Activated CD8-positive, alpha-beta memory T cell treated with anti-CD3 and anti-CD28 coated beads, Interleukin-2, amount 10 ng/mL, durations not matched to agents 7 days and 5 days (primary cell): ENCODE measurements at regions not wholly inside any gene's neighbourhood (a gene's known extent, or its start where the extent isn't known, plus 50 kb on each side); places are given as distances from the start of the nearest gene placed in this dataset.
A peak's percentile ranks its signal among the peaks of the same experiment; 100 is the strongest.

Experiments
- ATAC-seq: fragments of 150-1000 bp; cut with Tn5 transposase; one replicate; pipeline ENCODE4 v1.10.0; 2021; ENCODE audit warnings: moderate library complexity
- CTCF ChIA-PET: fragments of 350-600 bp; sonication (Branson Sonifier 250); formaldehyde crosslinking; loops from one replicate; lab custom pipeline; 2021; ENCODE audit warnings: antibody characterized with exemption; lab: Charles Lee
- DNase-seq: peaks from one replicate; pipeline ENCODE4 v3.0.0-alpha.2; 2020
- H3K27ac Mint-ChIP-seq: one replicate; pipeline ENCODE4 v1.8.0; 2021; ENCODE audit warnings: mild to moderate bottlenecking, mixed read lengths
- H3K27me3 Mint-ChIP-seq: one replicate; pipeline ENCODE4 v1.8.0; 2021; ENCODE audit warnings: mixed read lengths
- H3K36me3 Mint-ChIP-seq: one replicate; pipeline ENCODE4 v1.8.0; 2021; ENCODE audit warnings: mild to moderate bottlenecking, mixed read lengths
- H3K4me1 Mint-ChIP-seq: one replicate; pipeline ENCODE4 v1.8.0; 2021; ENCODE audit warnings: mixed read lengths
- H3K4me3 Mint-ChIP-seq: one replicate; pipeline ENCODE4 v1.8.0; 2021; ENCODE audit warnings: mild to moderate bottlenecking, moderate library complexity, mixed read lengths
- H3K9me3 Mint-ChIP-seq: one replicate; pipeline ENCODE4 v1.8.0; 2022; ENCODE audit warnings: low read depth, mixed read lengths

DNA sequence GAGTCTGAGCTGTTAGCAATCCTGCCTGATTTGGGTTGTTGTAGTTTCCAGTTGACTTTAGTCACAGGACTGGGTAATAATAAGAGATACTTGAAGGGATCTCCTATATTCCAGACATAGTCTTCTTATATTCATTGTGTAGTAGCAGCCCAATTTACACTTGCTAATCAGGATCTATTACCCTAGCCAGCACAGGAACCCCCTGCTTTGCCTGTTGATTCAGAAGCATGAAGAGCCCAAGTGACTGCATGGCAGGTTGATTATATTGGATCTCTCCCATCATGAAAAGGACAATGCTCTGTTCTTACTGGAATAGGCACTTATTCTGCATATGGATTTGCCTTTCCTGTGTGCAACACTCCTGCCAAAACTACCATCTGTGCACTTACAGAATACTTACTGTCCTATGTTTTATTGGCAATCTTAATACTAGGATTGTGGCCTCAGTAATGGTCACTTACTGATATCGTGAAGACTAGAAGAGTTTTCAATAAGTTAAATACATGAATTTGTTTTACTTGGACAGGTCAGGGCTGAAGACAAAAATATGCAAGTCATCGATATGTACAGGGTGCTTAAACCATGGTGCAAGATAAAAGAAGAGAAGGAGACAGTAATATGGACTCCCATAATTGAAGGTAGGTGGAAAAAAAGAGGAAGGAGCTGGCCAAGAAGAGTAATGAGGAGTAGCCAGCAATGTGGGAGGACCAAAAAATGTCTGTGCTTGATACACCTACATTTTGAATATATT is 304.1 kb downstream of the MCTP2 start:
- CTCF ChIA-PET, result no interaction called here
- H3K36me3 Mint-ChIP-seq, result no peaks in the 10 kb centered on the region
- peaks cover 17% of the 10 kb centered on the region for H3K27me3 Mint-ChIP-seq
- no peaks in the 10 kb centered on the region for H3K9me3 Mint-ChIP-seq
- ATAC-seq (no peak), DNase-seq (no peak)
- H3K27ac Mint-ChIP-seq, result no peak overlapping the region
- no peak overlapping the region for H3K4me3 Mint-ChIP-seq
- no peaks in the 10 kb centered on the region for H3K4me1 Mint-ChIP-seq

DNA sequence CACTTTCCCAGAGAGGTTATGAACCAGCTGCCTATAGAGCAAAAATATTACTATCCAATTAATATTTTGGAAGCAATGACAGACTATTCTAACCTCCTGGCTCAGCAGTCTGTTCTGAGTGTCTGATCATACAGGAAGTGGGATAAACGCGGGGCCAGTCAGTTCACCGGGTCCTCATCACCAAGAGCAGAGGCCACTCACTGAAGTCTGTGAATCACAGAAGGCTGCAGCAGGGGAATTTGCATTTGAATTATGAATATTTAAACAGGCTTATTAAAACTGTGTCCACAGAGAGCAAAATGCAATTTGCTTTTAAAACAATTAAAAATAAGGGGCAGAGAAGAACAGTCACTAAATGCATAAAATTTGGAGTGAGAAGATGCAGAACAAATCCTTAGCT is 305.2 kb downstream of the MCTP2 start:
- H3K27ac Mint-ChIP-seq, result no peak overlapping the region
- ATAC-seq, result no peak
- H3K36me3 Mint-ChIP-seq, result no peaks in the 10 kb centered on the region
- H3K9me3 Mint-ChIP-seq, result no peaks in the 10 kb centered on the region
- CTCF ChIA-PET, result no interaction called here
- DNase-seq, result no peak
- no peaks in the 10 kb centered on the region for H3K4me1 Mint-ChIP-seq
- no peak overlapping the region for H3K4me3 Mint-ChIP-seq
- H3K27me3 Mint-ChIP-seq, result peaks cover 17% of the 10 kb centered on the region

DNA sequence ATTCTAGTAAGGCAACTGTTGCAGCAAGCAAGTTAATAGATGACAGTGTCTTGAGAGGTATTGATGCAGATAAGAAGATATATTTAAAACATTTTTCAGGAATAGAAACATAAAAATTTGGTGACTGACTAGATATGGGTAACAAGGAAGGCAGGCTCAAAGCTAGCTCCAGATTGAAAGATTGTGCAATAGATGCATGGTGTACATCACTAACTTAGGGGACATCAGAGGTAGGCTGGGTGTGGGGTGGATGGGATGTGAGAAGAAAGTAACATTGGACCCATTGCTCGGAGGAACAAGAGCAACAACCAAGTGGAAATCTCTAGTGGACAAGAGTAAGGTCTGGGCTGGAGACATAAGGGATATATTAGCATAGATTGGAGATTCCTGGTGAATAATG is 306.9 kb downstream of the MCTP2 start:
- Mint-ChIP-seq H3K36me3 (no peaks in the 10 kb centered on the region), H3K27ac (no peak overlapping the region), H3K4me1 (no peaks in the 10 kb centered on the region), H3K4me3 (no peak overlapping the region), H3K27me3 (peaks cover 17% of the 10 kb centered on the region), H3K9me3 (no peaks in the 10 kb centered on the region)
- DNase-seq, result no peak
- CTCF ChIA-PET, result no interaction called here
- no peak for ATAC-seq

DNA sequence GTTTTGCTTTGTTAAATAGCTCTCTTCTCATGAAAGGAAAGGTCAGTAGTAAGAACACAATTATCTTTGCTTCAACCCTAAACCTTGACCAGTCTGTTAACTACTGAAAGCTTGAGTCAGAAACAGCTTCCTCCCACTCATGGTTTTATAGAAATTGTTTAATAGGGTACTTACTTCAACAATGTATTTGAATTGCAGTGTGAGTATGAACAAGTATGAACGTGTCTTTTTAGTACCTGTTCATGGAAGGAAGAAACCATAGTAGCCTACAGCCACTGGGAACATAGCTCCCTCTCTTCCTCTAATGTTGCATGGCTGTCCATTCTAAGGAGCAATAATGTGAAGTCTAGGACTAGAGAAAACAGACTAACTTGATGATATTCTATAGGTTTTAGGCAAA is 311.0 kb downstream of the MCTP2 start:
- Mint-ChIP-seq H3K4me1 (no peaks in the 10 kb centered on the region), H3K9me3 (no peaks in the 10 kb centered on the region), H3K27me3 (peaks cover 17% of the 10 kb centered on the region), H3K4me3 (no peak overlapping the region), H3K27ac (no peak overlapping the region), H3K36me3 (no peaks in the 10 kb centered on the region)
- no peak for ATAC-seq
- DNase-seq, result no peak
- CTCF ChIA-PET, result no interaction called here

DNA sequence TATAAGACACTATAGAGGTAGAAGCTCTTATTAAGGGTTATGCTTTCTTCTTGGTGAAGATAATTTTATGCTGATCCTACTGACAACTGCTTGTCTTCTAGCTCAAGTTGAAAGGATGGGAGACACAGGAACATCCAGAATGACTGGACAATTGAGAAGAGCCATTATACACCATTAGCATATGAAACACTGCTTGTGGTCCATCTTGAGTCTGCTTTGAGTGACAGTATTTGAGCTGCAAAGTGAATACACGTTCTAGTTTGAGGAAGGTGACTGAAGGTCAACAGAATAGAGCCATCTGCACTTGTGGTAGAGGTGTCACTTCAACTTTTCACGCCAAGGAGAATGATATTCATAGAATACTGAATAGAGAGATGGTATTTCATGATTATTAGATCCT is 315.4 kb downstream of the MCTP2 start:
- H3K27me3 Mint-ChIP-seq, result peaks cover 16% of the 10 kb centered on the region
- DNase-seq, result no peak
- no peaks in the 10 kb centered on the region for H3K36me3 Mint-ChIP-seq
- H3K9me3 Mint-ChIP-seq, result no peaks in the 10 kb centered on the region
- H3K4me3 Mint-ChIP-seq, result no peak overlapping the region
- H3K4me1 Mint-ChIP-seq, result no peaks in the 10 kb centered on the region
- CTCF ChIA-PET, result interaction anchor here (0.9 to 2.4 kb wide), 2 partner anchors 15 to 383 kb away, joined by 3 to 4 read pairs; no protein-coding TSS in a partner anchor
- no peak overlapping the region for H3K27ac Mint-ChIP-seq
- no peak for ATAC-seq

DNA sequence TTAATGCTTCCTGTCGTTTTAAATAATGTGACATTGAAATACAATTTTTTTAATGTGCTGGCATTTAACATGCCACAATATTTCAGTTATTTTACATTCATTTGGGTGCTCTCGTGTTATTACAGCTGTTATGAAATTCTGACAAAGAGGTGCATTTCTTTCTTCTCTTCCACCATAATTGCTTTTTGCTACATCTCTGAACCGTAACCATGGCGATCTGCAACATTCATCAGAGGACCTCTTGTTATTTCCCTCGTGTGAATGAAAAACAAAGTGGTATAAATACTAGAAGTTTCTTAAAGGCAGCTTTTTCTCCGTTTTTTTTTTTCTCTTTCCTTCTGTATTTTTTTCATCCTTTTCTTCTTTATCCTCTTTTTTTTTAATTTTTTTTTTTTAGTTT is 316.4 kb downstream of the MCTP2 start:
- Mint-ChIP-seq H3K4me3 (no peak overlapping the region), H3K4me1 (no peaks in the 10 kb centered on the region), H3K27me3 (peaks cover 13% of the 10 kb centered on the region), H3K36me3 (no peaks in the 10 kb centered on the region), H3K9me3 (no peaks in the 10 kb centered on the region), H3K27ac (no peak overlapping the region)
- no peak for ATAC-seq
- no peak for DNase-seq
- CTCF ChIA-PET, result no interaction called here

DNA sequence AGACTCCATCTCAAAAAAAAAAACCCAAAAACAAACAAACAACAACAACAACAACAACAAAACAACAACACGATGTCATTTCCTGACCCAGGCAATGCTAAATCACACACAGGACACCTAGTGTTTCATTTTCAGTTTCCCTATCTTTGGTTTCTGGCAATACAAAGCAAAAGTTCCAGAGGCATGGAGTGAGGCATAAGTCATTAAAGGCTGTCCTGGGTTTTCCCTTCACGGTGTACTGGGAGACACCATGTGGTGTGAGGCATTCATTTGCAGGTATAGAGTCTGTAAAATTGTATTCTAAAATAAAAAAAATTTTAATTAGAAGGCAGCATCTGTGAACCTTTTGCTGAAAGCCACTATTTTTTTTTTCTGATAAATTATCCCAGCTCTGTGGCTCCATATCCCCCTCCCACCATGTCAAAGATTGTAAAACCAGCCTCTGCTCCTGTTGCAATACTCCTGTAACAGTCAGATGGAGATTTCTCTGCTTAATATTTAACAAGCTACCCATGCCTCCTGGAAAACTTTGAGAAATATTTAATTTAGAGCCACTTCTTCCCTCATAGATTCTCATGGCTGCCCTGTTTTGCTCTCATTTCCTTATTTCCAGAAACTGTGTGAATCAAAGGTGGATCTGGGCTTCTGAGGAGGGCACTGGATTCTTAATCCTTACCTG is 324.6 kb downstream of the MCTP2 start:
- no peaks in the 10 kb centered on the region for H3K4me1 Mint-ChIP-seq
- no peaks in the 10 kb centered on the region for H3K9me3 Mint-ChIP-seq
- CTCF ChIA-PET, result no interaction called here
- H3K27ac Mint-ChIP-seq, result no peak overlapping the region
- ATAC-seq (no peak), DNase-seq (no peak)
- no peaks in the 10 kb centered on the region for H3K36me3 Mint-ChIP-seq
- peaks cover 6% of the 10 kb centered on the region for H3K27me3 Mint-ChIP-seq
- no peak overlapping the region for H3K4me3 Mint-ChIP-seq

DNA sequence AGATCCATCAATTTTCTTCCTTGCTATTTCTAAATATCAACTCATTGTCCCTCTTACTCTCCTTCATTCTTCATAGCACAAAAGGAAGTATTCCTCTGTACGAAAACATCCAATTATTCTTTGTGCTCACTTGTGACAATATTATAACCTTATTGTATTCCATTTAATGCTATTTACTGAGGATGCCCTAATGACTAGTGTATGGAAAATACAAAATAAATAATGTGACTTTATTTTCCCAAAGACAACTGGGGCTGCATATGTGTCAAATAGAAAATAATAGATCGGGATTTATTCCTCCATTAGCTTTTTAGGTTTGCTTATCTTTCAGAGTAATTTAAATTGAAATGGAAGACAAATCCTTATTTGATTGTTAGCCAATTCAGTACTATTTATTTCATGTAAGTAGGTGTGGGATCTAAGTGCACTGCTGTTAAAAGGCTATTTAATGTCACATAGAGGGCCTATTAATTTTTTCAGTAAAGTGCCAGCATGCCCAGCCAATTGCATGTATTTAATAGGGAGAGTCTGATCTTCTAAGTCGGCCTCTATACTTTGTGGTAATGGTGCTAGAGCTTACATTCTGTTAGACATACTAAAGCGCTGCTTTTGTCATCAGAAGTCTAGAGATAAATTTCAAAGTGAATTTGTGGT is 329.8 kb downstream of the MCTP2 start:
- CTCF ChIA-PET, result interaction anchor here (1.0 kb wide), 1 partner anchor 14 kb away, joined by 3 read pairs; no protein-coding TSS in a partner anchor
- no peaks in the 10 kb centered on the region for H3K36me3 Mint-ChIP-seq
- DNase-seq, result no peak
- no peak overlapping the region for H3K4me3 Mint-ChIP-seq
- no peak for ATAC-seq
- no peak overlapping the region for H3K27ac Mint-ChIP-seq
- peaks cover 3% of the 10 kb centered on the region for H3K9me3 Mint-ChIP-seq
- H3K4me1 Mint-ChIP-seq, result no peaks in the 10 kb centered on the region
- peaks cover 10% of the 10 kb centered on the region for H3K27me3 Mint-ChIP-seq

DNA sequence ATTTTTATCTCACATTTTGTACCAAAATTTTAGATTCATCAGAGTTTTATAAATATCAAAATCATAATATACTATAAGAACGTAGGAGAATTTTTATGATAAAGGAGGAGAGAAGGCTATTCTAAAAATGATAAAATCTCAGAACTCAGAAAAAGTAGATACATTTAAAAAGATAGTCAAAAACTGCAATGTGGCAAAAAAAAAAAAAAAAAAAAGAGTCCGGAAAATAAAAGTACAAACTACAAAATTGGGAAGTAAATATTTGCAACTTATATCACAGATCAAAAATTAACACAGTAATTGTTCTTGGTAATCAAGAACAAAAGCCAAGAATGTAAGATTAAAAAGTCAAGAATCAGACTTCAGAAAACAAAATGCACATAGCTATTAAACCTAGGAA is 332.1 kb downstream of the MCTP2 start:
- ATAC-seq (no peak), DNase-seq (no peak)
- Mint-ChIP-seq H3K9me3 (peaks cover 3% of the 10 kb centered on the region), H3K4me3 (no peak overlapping the region), H3K4me1 (no peaks in the 10 kb centered on the region), H3K27ac (no peak overlapping the region), H3K27me3 (peaks cover 17% of the 10 kb centered on the region), H3K36me3 (no peaks in the 10 kb centered on the region)
- CTCF ChIA-PET, result no interaction called here

DNA sequence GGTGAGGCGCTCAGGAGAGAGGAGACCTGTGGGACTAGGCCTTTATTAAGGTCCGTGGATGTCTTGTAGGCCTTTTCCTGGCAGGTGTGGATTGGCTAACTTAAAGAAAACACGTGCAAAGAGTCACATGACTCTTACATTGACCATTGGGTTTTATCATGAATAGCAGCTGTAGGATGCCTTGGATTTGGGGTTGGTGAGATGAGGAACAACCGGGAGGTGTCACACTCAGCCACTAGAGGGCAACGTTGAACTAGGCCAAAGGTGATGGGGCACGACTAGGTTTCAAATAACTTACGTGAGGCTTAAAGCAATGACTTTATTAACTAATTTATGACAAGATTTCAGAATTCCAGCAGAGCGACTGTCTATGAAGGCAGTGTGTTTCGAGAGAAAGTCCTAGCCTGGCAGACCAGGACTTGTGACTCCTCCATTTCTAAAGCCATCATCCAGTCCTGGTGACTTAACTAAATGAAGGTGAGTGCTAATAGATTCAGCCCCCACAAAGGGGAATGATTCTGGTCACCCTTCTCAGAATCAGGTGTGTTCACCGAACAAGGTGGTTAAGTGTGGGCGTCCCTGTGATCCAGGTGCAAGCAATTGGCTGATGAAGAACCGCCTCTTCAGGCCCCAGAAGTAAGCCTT is 345.6 kb downstream of the MCTP2 start:
- CTCF ChIA-PET, result interaction anchor here (0.7 to 1.4 kb wide), 5 partner anchors 9 to 164 kb away, joined by 3 to 5 read pairs (median 4); no protein-coding TSS in a partner anchor
- Mint-ChIP-seq H3K36me3 (no peaks in the 10 kb centered on the region), H3K27ac (no peak overlapping the region), H3K27me3 (peaks cover 52% of the 10 kb centered on the region), H3K4me1 (no peaks in the 10 kb centered on the region), H3K9me3 (no peaks in the 10 kb centered on the region), H3K4me3 (no peak overlapping the region)
- DNase-seq (peak; percentile 65), ATAC-seq (peak; percentile 67)

DNA sequence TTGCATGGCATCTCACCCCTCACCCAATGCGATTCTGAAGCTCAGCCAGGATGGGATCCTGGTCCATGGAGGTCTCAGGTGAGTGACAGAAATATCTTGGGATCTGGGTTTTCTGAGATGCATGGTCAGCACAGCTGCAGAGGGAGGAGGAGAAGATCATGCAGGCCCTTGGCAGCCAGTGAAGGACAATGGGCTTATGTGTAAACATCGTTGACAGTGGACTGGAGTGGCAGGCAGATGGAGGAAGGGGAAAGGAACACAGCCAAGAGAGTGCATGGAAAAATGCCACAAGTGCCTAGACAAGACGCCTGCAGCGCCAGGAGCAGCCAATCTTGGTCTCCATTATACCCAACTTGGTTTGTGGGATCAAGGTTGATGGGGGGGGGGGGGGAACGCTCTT is 347.9 kb downstream of the MCTP2 start:
- peaks cover 70% of the 10 kb centered on the region for H3K27me3 Mint-ChIP-seq
- DNase-seq (no peak), ATAC-seq (no peak)
- H3K4me3 Mint-ChIP-seq, result no peak overlapping the region
- H3K9me3 Mint-ChIP-seq, result no peaks in the 10 kb centered on the region
- CTCF ChIA-PET, result no interaction called here
- H3K36me3 Mint-ChIP-seq, result no peaks in the 10 kb centered on the region
- H3K27ac Mint-ChIP-seq, result no peak overlapping the region
- peaks cover 16% of the 10 kb centered on the region for H3K4me1 Mint-ChIP-seq

DNA sequence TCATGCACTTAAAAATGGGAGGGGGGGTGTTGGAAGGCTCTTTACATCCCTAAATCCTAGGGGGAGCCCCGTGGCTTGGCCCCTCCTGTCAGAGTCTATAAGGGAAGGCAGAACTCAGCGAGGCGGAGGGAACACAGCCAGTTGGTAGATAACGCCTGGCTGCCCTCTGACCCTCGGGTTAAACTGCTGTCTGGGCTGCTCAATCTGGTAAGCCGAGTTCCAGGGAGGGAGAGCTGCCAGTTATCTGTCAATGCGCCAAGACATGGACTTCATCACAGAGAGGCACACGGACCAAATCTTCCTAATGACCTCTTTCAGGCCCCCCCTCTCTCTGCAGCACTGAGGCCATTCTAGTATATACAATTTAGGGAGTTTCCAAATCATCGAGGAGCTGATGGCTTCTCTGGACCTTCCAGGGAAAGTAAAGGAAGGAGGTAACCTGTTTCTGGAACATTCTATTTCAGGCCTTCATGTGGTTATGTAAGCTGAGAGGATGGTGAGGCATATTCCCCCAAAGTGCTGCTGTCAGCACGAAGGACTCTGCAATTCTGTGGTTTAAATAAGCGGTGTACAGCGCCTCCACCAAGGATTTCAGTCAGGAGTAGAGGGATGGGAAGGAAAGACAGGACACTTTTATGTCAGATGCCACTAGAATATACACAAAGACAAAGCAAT is 349.0 kb downstream of the MCTP2 start:
- Mint-ChIP-seq H3K4me1 (peaks cover 27% of the 10 kb centered on the region), H3K9me3 (no peaks in the 10 kb centered on the region), H3K27me3 (peaks cover 73% of the 10 kb centered on the region), H3K4me3 (no peak overlapping the region), H3K27ac (no peak overlapping the region), H3K36me3 (no peaks in the 10 kb centered on the region)
- ATAC-seq, result no peak
- CTCF ChIA-PET, result interaction anchor here (1.1 to 5.5 kb wide), 3 partner anchors 29 to 447 kb away, joined by 3 to 25 read pairs (median 3); no protein-coding TSS in a partner anchor
- no peak for DNase-seq

DNA sequence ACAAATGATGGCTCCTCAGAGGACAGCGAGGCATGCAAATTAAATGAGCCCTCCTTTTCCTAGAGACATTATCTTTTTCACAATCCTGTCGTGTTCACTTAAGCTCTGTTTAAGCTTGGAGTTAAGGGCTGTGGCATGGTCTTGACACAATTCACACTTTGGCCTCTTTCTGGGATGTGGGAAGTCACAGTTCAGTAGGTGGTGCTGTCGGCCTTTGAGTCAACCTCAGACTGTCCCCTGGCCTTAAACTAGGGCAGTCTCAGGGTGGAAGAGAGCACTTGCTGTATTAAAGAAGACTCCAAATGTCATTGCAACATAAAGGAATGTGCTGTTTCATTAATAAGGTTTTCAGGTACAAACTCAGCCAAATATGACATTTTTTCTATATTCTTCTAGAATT is 351.0 kb downstream of the MCTP2 start:
- CTCF ChIA-PET, result interaction anchor here (0.7 to 5.5 kb wide), 15 partner anchors 9 to 710 kb away, joined by 3 to 25 read pairs (median 4); no protein-coding TSS in a partner anchor

More for the DNA sequence above, 351.0 kb downstream of the MCTP2 start:
- DNase-seq (peak; percentile 75), ATAC-seq (peak; percentile 72)
- no peaks in the 10 kb centered on the region for H3K9me3 Mint-ChIP-seq
- peaks cover 85% of the 10 kb centered on the region for H3K27me3 Mint-ChIP-seq
- H3K36me3 Mint-ChIP-seq, result no peaks in the 10 kb centered on the region
- H3K27ac Mint-ChIP-seq, result no peak overlapping the region
- peaks cover 35% of the 10 kb centered on the region for H3K4me1 Mint-ChIP-seq
- H3K4me3 Mint-ChIP-seq, result no peak overlapping the region
